WTC11 (cell line): ENCODE measurements at regions not wholly inside any gene's neighbourhood (a gene's known extent, or its start where the extent isn't known, plus 50 kb on each side); places are given as distances from the start of the nearest gene placed in this dataset.

Experiments used
- ATAC-seq: fragments of 200-7000 bp; cut with Tn5 transposase; 2 replicates; pipeline ENCODE4 v1.10.0; 2021; ENCODE audit warnings: mild to moderate bottlenecking, moderate library complexity
- CTCF ChIA-PET: fragments of 300-600 bp; sonication (Branson Sonifier 250); formaldehyde crosslinking; loops from one replicate; lab custom pipeline; 2021; ENCODE audit warnings: antibody characterized with exemption; lab: Charles Lee
- POLR2A ChIA-PET: fragments of 350-600 bp; sonication (Branson Sonifier 250); formaldehyde crosslinking; loops from one replicate; lab custom pipeline; 2021; ENCODE audit warnings: antibody characterized with exemption; lab: Charles Lee
- DNase-seq: peaks from one replicate; pipeline ENCODE4 v3.0.0; 2021; ENCODE audit warnings: low spot score
- H3K27ac Mint-ChIP-seq: 2 replicates; pipeline ENCODE4 v1.8.0; 2021; ENCODE audit warnings: mixed read lengths
- H3K27me3 Mint-ChIP-seq: 2 replicates; pipeline ENCODE4 v1.8.0; 2021; ENCODE audit warnings: low read depth, mild to moderate bottlenecking, moderate library complexity, mixed read lengths
- H3K36me3 Mint-ChIP-seq: 2 replicates; pipeline ENCODE4 v1.8.0; 2021; ENCODE audit warnings: mixed read lengths
- H3K4me1 Mint-ChIP-seq: 2 replicates; pipeline ENCODE4 v1.8.0; 2022; ENCODE audit warnings: mixed read lengths
- H3K4me3 Mint-ChIP-seq: 2 replicates; pipeline ENCODE4 v1.8.0; 2021; ENCODE audit warnings: mild to moderate bottlenecking, moderate library complexity, mixed read lengths
- H3K9me3 Mint-ChIP-seq: 2 replicates; pipeline ENCODE4 v1.8.0; 2021; ENCODE audit warnings: mixed read lengths
- ATF3 ChIP-seq: sonication (generic); formaldehyde crosslinking; conservative IDR thresholded peaks from 2 replicates; pipeline ENCODE4 v1.8.1; 2022; ENCODE audit warnings: mild to moderate bottlenecking, missing genetic modification reagents
- CBFB ChIP-seq: sonication (generic); formaldehyde crosslinking; IDR thresholded peaks from 2 replicates; pipeline ENCODE4 v1.8.1; 2022; ENCODE audit warnings: mild to moderate bottlenecking, low read depth, missing genetic modification reagents
- CREB1 ChIP-seq: sonication (generic); formaldehyde crosslinking; IDR thresholded peaks from 2 replicates; pipeline ENCODE4 v1.8.0; 2023; ENCODE audit warnings: mild to moderate bottlenecking, missing genetic modification reagents
- FOXP1 ChIP-seq: sonication (generic); formaldehyde crosslinking; IDR thresholded peaks from 2 replicates; pipeline ENCODE4 v1.8.0; 2022; ENCODE audit warnings: missing genetic modification reagents, mild to moderate bottlenecking, moderate library complexity, borderline replicate concordance
- FOXP4 ChIP-seq: sonication (generic); formaldehyde crosslinking; IDR thresholded peaks from 2 replicates; pipeline ENCODE4 v1.8.0; 2022; ENCODE audit warnings: mild to moderate bottlenecking, missing genetic modification reagents
- GRHL2 ChIP-seq: fragments of 250-450 bp; sonication (Bioruptor Pico); IDR thresholded peaks from 2 replicates; pipeline ENCODE4 v1.8.0; 2022; ENCODE audit warnings: mild to moderate bottlenecking, moderate library complexity; ENCODE audit not compliant: insufficient replicate concordance, severe bottlenecking
- HMGXB4 ChIP-seq: sonication (generic); formaldehyde crosslinking; IDR thresholded peaks from 2 replicates; pipeline ENCODE4 v1.8.1; 2023; ENCODE audit warnings: mild to moderate bottlenecking, moderate library complexity, missing genetic modification reagents
- IRF1 ChIP-seq: sonication (generic); formaldehyde crosslinking; IDR thresholded peaks from 2 replicates; pipeline ENCODE4 v1.8.0; 2023; ENCODE audit warnings: missing genetic modification reagents
- JUN ChIP-seq: sonication (generic); formaldehyde crosslinking; IDR thresholded peaks from 2 replicates; pipeline ENCODE4 v1.8.0; 2023; ENCODE audit warnings: mild to moderate bottlenecking, missing genetic modification reagents
- MXD4 ChIP-seq: fragments of 250-450 bp; sonication (Bioruptor Pico); IDR thresholded peaks from 2 replicates; pipeline ENCODE4 v1.8.0; 2021; ENCODE audit warnings: mild to moderate bottlenecking, moderate library complexity, borderline replicate concordance
- OVOL2 ChIP-seq: fragments of 250-450 bp; sonication (Bioruptor Pico); IDR thresholded peaks from 2 replicates; pipeline ENCODE4 v1.9.0; 2021; ENCODE audit warnings: mild to moderate bottlenecking, borderline replicate concordance
- ZBTB21 ChIP-seq: sonication (generic); formaldehyde crosslinking; IDR thresholded peaks from 2 replicates; pipeline ENCODE4 v1.8.1; 2023; ENCODE audit warnings: mild to moderate bottlenecking, missing genetic modification reagents, borderline replicate concordance
- ZNF138 ChIP-seq: sonication (generic); formaldehyde crosslinking; conservative IDR thresholded peaks from 2 replicates; pipeline ENCODE4 v1.8.1; 2022; ENCODE audit warnings: mild to moderate bottlenecking, moderate library complexity, missing genetic modification reagents
- ZNF263 ChIP-seq: sonication (generic); formaldehyde crosslinking; IDR thresholded peaks from 2 replicates; pipeline ENCODE4 v1.8.1; 2022; ENCODE audit warnings: low read depth, mild to moderate bottlenecking, moderate library complexity, missing genetic modification reagents
- ZNF317 ChIP-seq: sonication (generic); formaldehyde crosslinking; IDR thresholded peaks from 2 replicates; pipeline ENCODE4 v1.8.1; 2023; ENCODE audit warnings: low read depth, mild to moderate bottlenecking, moderate library complexity, missing genetic modification reagents, borderline replicate concordance
- ZNF423 ChIP-seq: fragments of 250-450 bp; sonication (Bioruptor Pico); IDR thresholded peaks from 2 replicates; pipeline ENCODE4 v2.1.2; 2022; ENCODE audit warnings: mild to moderate bottlenecking, moderate library complexity
- ZSCAN18 ChIP-seq: fragments of 250-450 bp; sonication (Bioruptor Pico); IDR thresholded peaks from 2 replicates; pipeline ENCODE4 v2.1.2; 2022; ENCODE audit warnings: mild to moderate bottlenecking, moderate library complexity

- TF ChIP-seq JUN (CRISPR knock-in tag), result no peak
- TF ChIP-seq CBFB (CRISPR knock-in tag), result no peak
- no peak for TF ChIP-seq ZNF138 (CRISPR knock-in tag)
- TF ChIP-seq FOXP4, result no peak
- no peak for TF ChIP-seq ZBTB21 (CRISPR knock-in tag)
- TF ChIP-seq FOXP1, result no peak
- no peak for TF ChIP-seq CREB1
- no peak for TF ChIP-seq ZNF263 (CRISPR knock-in tag)
- TF ChIP-seq, all 79 proteins: peak for 0
Measured at GRCh38 chr16:51994597-51994996, 552.3 kb downstream of the TOX3 start (continued).

- Mint-ChIP-seq H3K27me3 (no peaks in the 10 kb centered on the region), H3K27ac (no peak overlapping the region), H3K4me3 (no peak overlapping the region), H3K9me3 (peaks cover 22% of the 10 kb centered on the region), H3K4me1 (no peaks in the 10 kb centered on the region), H3K36me3 (no peaks in the 10 kb centered on the region)
- ATAC-seq, result no peak
- DNase-seq, result no peak
- TF ChIP-seq ZNF317 (CRISPR knock-in tag), result no peak
- TF ChIP-seq HMGXB4 (CRISPR knock-in tag), result no peak
- TF ChIP-seq ZSCAN18 (CRISPR knock-in tag), result no peak
- no peak for TF ChIP-seq OVOL2 (CRISPR knock-in tag)
- POLR2A ChIA-PET, result no interaction called here
- CTCF ChIA-PET, result interaction anchor here (1.2 to 3.0 kb wide), 3 partner anchors 19 to 1183 kb away, joined by 3 to 9 read pairs (median 3); no protein-coding TSS in a partner anchor
Measured at GRCh38 chr16:51989637-51990230, 557.2 kb downstream of the TOX3 start.

GRCh38 chr16:51988977-51989376 is 558.0 kb downstream of the TOX3 start:
- ChIA-PET POLR2A (no interaction called here), CTCF (interaction anchor here (1.2 to 3.0 kb wide), 2 partner anchors 171 to 1182 kb away, joined by 3 to 9 read pairs; no protein-coding TSS in a partner anchor)
- Mint-ChIP-seq H3K4me3 (no peak overlapping the region), H3K36me3 (no peaks in the 10 kb centered on the region), H3K9me3 (peaks cover 22% of the 10 kb centered on the region), H3K4me1 (no peaks in the 10 kb centered on the region), H3K27me3 (no peaks in the 10 kb centered on the region), H3K27ac (no peak overlapping the region)
- ATAC-seq (no peak), DNase-seq (no peak)
- TF ChIP-seq ZNF423 (CRISPR knock-in tag) (no peak), GRHL2 (CRISPR knock-in tag) (no peak), ATF3 (CRISPR knock-in tag) (no peak), MXD4 (CRISPR knock-in tag) (no peak), IRF1 (CRISPR knock-in tag) (no peak)
